Ascending aorta (tissue), 2 donors: ENCODE measurements at regions not wholly inside any gene's neighbourhood (a gene's known extent, or its start where the extent isn't known, plus 50 kb on each side); places are given as distances from the start of the nearest gene placed in this dataset.

Experiments
- DNase-seq, 2 donors: peaks; one replicate each; pipeline ENCODE4 v3.0.0-alpha.2; 2019; ENCODE audit warnings: low spot score in 2 of 2
- H3K27ac ChIP-seq, 2 donors: fragments of 200-600 bp; sonication (generic); one replicate each; pipeline ENCODE4 v1.5.1; 2016 to 2017; ENCODE audit warnings: mild to moderate bottlenecking in 1 of 2
- H3K27me3 ChIP-seq: fragments of 200-600 bp; sonication (generic); one replicate; pipeline ENCODE4 v1.5.1; 2017
- H3K36me3 ChIP-seq, 2 donors: fragments of 200-600 bp; sonication (generic); one replicate each; pipeline ENCODE4 v1.5.1; 2016
- H3K4me1 ChIP-seq, 2 donors: fragments of 200-600 bp; sonication (generic); one replicate each; pipeline ENCODE4 v1.5.1; 2016 to 2017; ENCODE audit warnings: mild to moderate bottlenecking in 1 of 2
- H3K4me3 ChIP-seq, 2 donors: fragments of 200-600 bp; sonication (generic); one replicate each; pipeline ENCODE4 v1.5.1; 2016 to 2017; ENCODE audit warnings: mild to moderate bottlenecking in 1 of 2
- H3K9me3 ChIP-seq, 2 donors: fragments of 200-600 bp; sonication (generic); one replicate each; pipeline ENCODE4 v1.5.1; 2016
- CTCF ChIP-seq, 3 experiments: fragments of 200-600 bp in 2 of 3; fragments of 450-650 bp in 1 of 3; sonication (generic) in 2 of 3; IDR thresholded peaks; one replicate each; pipeline ENCODE4 v1.5.1; 2016 to 2019; ENCODE audit warnings: antibody characterized with exemption in 3 of 3, mild to moderate bottlenecking in 1 of 3, moderate library complexity in 1 of 3
- intact Hi-C: fragments of 100-400 bp; cut with DNase I; formaldehyde crosslinking; loops from one replicate; pipeline ENCODE4 v1.15.1; 2023

- TF ChIP-seq CTCF (IDR thresholded peaks at IDR 0.05), result no peak
- H3K9me3 ChIP-seq, result no peaks in the 10 kb centered on the region
- intact Hi-C loops, result no loop called here
- H3K36me3 ChIP-seq, result no peaks in the 10 kb centered on the region
- no peak overlapping the region for H3K4me3 ChIP-seq
- no peaks in the 10 kb centered on the region for H3K4me1 ChIP-seq
- H3K27ac ChIP-seq, result no peak overlapping the region
- no peaks in the 10 kb centered on the region for H3K27me3 ChIP-seq
- no peak for DNase-seq
These were observed 322.3 kb upstream of the SUCLG2 start for GRCh38 chr3:67976663-67977062.

GRCh38 chr3:67964596-67964995 is 310.2 kb upstream of the SUCLG2 start:
- no peak for TF ChIP-seq CTCF (IDR thresholded peaks at IDR 0.05)

GRCh38 chr3:67957268-67957667 is 302.9 kb upstream of the SUCLG2 start:
- TF ChIP-seq CTCF (IDR thresholded peaks at IDR 0.05), result no peak
- intact Hi-C loops, result no loop called here
- DNase-seq, result no peak
- no peaks in the 10 kb centered on the region for H3K4me1 ChIP-seq
- no peak overlapping the region for H3K4me3 ChIP-seq
- H3K27me3 ChIP-seq, result no peaks in the 10 kb centered on the region
- no peak overlapping the region for H3K27ac ChIP-seq
- no peaks in the 10 kb centered on the region for H3K36me3 ChIP-seq
- peaks cover 0 to 10% of the 10 kb centered on the region in 2 donors for H3K9me3 ChIP-seq

More at GRCh38 chr3:67964596-67964995, 310.2 kb upstream of the SUCLG2 start:
- H3K9me3 ChIP-seq, result peaks cover 0 to 10% of the 10 kb centered on the region in 2 donors
- H3K27me3 ChIP-seq, result no peaks in the 10 kb centered on the region
- no peaks in the 10 kb centered on the region for H3K36me3 ChIP-seq
- H3K4me3 ChIP-seq, result no peak overlapping the region
- H3K27ac ChIP-seq, result no peak overlapping the region
- no peaks in the 10 kb centered on the region for H3K4me1 ChIP-seq
- DNase-seq, result no peak
- intact Hi-C loops, result no loop called here

GRCh38 chr3:67947808-67948508 is 293.5 kb upstream of the SUCLG2 start:
- no peaks in the 10 kb centered on the region for H3K27me3 ChIP-seq
- no peak for DNase-seq
- no peaks in the 10 kb centered on the region for H3K4me1 ChIP-seq
- TF ChIP-seq CTCF (IDR thresholded peaks at IDR 0.05), result no peak
- H3K9me3 ChIP-seq, result no peaks in the 10 kb centered on the region
- intact Hi-C loops, result no loop called here
- H3K36me3 ChIP-seq, result no peaks in the 10 kb centered on the region
- H3K4me3 ChIP-seq, result no peak overlapping the region
- no peak overlapping the region for H3K27ac ChIP-seq

- Histone ChIP-seq H3K4me3 (no peak overlapping the region), H3K27ac (no peak overlapping the region), H3K9me3 (no peaks in the 10 kb centered on the region), H3K27me3 (no peaks in the 10 kb centered on the region), H3K36me3 (no peaks in the 10 kb centered on the region), H3K4me1 (no peaks in the 10 kb centered on the region)
- no peak for DNase-seq
- TF ChIP-seq CTCF (IDR thresholded peaks at IDR 0.05), result no peak
- intact Hi-C loops, result no loop called here
These were observed 292.0 kb upstream of the SUCLG2 start for GRCh38 chr3:67946436-67946835.

DNA sequence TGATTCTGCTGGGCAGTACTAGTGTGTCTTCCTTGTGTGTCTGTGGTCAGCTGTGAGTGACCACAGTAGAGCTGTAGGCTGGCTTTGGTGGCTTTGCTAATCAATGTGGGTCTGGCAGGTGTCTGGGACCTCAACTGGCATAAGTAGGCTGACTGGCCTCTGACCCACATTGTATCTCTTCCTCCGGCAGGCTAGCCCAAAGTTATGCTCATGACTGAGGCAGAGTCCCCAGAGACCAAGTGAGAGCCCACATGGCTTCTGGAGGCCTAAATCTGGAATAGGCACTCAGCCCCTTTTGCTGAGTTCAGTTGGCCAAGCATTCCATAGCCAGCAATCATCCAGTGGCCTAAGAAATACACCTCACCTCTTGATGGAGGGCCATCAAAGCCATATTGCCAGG is 289.1 kb upstream of the SUCLG2 start:
- Histone ChIP-seq H3K4me3 (no peak overlapping the region), H3K36me3 (no peaks in the 10 kb centered on the region), H3K4me1 (no peaks in the 10 kb centered on the region), H3K27ac (no peak overlapping the region), H3K27me3 (no peaks in the 10 kb centered on the region), H3K9me3 (no peaks in the 10 kb centered on the region)
- intact Hi-C loops, result no loop called here
- no peak for DNase-seq
- TF ChIP-seq CTCF (IDR thresholded peaks at IDR 0.05), result no peak
